KBM-7 (cell line): ENCODE measurements at regions not wholly inside any gene's neighbourhood (a gene's known extent, or its start where the extent isn't known, plus 50 kb on each side); places are given as distances from the start of the nearest gene placed in this dataset.

ENCODE experiments used
- DNase-seq: peaks from one replicate; pipeline ENCODE4 v3.0.0-alpha.2; 2015
- in situ Hi-C: fragments of 300-500 bp; cut with MboI; formaldehyde crosslinking; loops from 2 replicates; pipeline ENCODE4 v1.14.3; 2020; ENCODE audit warnings: low sequenced_read_pairs, low pct_unique_long_range_greater_than_20kb, mixed read lengths

DNA sequence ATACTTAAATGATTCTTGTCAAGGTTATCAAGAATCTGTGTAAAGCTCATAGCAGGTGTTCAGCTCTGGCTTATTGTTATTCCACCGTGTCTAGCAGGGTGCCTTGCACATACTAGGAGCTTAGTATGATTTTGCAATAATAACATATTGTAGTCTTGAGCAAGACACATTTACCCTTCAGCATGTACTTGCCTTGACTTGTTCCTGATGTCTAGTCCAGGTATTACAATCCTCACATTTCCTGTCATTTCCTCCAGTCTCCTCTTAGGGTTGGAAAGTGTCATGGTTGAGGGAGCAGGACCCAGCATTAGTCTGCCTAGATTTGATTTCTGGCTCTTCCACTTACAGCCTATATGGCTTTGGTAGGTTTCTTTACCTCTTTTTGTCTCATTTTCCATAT lies 246.1 kb downstream of the RAD51AP2 start:
- DNase-seq = no peak
- in situ Hi-C loops = no loop called here

DNA sequence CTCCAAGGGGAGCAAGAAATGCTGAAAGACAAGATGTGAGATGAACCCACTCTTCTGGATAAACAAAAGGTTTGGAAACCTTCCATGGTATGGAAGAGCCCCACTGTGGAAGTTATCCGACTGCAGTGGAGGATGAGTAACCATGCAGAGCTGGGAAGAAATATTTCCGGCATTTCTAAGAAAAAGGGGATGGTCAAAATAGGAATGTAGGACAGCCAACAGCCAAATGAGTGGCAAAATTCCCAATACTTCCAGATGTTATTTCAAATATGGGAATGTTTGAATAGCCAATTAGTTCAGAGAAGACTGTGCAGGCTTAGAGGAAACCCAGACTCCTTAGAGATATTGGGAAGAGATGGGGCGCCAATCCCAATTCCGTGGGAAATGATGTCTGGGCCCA lies 246.8 kb downstream of the RAD51AP2 start:
- in situ Hi-C loops = no loop called here
- DNase-seq = no peak

DNA sequence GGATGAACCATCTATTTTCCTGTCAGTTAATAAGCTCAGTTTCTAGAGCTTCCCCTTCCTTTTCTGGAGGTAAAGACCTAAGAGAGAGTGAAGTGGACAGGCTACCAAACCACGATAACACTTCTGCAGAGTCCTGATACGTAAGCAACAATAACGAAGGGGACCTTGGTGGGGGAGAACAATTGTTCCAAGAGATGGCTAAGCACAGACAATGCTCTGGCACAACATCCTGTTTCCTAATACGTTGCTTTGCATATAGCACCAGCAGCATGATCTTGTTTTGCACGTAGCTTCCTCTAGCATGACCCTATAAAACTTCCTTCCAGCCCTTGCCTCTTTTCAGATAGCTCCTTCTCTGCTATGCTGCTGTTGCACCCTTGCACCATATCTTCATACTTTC lies 247.3 kb downstream of the RAD51AP2 start:
- in situ Hi-C loops = no loop called here
- DNase-seq = no peak

DNA sequence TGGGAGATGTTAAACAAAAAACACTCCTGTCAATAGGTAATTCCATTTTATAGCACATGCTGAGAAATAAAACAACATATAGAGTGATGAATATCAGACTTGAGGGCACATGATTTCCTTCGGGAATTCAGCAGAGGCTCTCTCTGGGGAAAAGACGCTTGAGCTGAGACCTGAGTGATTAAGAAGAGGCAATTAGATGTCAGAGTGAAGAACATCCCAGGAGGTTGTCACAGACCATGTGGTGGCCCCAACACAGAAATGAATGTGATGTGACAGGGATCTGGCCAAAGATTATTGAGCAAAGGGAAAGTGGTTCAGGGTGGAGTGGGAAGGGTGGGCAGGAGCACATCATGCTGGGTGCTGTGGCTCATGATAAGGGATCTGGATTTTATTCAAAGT lies 254.7 kb downstream of the RAD51AP2 start:
- in situ Hi-C loops = no loop called here
- no peak for DNase-seq

DNA sequence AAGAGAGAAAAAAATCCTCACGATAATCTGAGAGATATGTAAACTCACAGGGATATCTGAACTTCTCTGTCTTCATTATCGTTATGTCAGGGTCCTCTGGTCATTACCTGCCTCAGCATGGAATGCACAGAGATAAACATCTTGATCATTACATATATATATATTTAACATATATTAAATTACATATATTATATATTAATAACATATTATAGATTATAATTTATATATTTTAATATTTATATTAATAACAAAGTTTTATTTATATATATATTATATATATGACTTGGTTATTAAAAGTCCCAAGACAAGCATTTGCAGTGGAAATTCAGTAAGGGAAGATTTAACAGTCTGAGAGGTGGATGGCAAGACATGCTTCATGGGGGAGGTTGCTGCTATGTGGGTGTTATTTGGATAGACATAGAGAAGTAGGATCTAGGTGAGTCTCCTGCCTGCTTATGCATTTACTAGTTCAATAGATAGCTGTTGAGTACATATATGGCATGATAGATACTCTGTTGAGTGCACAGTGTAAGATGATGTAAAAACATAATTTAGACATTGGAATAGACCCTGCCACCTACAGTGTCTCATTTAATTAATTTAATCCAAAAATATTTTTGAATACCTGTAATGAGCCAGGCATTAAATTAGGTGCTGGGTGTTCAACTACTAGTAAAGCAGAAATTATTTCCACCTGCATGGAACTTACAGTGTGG lies 255.2 kb downstream of the RAD51AP2 start:
- in situ Hi-C loops = no loop called here
- no peak for DNase-seq

DNA sequence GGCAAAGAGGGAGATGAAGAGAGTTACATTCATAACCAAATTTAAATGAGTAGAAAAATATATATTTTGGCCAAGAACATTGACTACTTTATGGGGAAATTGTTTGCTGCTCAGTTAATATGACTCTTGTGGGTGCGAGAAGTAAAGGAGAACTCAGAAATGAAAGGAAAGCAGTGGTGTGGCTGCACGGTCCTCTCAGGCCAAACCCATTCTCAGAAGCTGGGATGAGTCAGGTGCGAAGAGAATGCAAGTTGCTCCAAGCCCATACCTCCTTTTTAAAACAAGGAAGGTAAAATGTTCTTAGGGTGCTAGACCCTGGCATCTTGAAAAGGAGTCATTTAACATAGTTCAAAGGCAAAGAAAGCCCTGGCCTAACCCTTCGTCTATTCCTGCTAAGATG lies 258.6 kb downstream of the RAD51AP2 start:
- DNase-seq = no peak
- in situ Hi-C loops = no loop called here

DNA sequence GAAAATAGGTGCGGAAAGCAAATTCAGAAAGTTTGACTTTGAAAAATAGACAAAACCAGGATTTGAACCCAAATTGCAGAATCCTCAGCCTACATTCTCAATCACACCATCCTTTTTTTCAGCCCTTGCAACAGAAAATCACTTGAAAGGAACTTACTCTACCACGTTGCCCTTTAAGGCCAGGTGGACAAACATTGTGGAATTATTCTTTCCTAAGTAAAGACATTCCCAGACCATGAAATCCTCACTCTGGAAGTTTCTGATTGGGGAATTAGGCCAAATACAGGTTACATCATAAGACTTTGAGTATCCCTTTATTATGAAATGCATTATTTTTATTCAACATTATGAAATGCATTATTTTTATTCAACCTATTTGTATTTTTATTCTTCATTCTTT lies 259.4 kb downstream of the RAD51AP2 start:
- in situ Hi-C loops = no loop called here

DNA sequence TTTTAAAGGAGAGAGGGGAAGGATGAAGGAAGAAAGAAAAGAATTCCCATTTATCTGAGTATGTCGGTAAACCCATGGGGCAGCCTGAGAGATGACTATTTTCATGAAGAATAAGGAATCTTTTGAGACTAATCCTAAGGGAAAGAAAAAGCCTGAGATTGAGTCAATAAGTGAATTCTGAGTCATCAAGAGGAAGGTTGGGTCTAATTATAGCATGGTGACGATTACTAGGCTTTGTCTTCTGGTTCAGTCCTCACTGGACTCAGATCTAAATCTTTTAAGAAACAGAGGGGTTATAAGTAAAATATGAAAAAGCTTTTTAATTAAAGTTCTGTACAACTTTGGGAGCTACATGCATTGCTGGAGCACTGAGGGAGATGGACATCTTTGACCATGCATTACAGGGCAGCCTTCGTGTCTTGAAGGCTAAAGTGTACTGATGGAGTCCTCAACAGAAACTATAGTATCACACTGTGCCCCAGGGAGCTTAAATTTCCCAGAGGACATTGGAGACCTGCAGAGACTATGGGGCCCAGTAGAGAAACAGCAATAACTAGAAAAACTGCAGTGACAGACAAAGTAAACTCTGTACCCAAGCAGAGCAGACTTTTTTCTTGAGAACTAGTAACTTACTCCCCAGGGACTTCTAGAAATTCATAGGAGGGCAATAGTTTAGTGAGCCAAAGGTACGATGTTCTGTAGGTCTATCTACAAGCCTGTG lies 260.9 kb downstream of the RAD51AP2 start:
- in situ Hi-C loops = no loop called here
- no peak for DNase-seq

More for the DNA sequence above, 259.4 kb downstream of the RAD51AP2 start:
- DNase-seq = no peak

DNA sequence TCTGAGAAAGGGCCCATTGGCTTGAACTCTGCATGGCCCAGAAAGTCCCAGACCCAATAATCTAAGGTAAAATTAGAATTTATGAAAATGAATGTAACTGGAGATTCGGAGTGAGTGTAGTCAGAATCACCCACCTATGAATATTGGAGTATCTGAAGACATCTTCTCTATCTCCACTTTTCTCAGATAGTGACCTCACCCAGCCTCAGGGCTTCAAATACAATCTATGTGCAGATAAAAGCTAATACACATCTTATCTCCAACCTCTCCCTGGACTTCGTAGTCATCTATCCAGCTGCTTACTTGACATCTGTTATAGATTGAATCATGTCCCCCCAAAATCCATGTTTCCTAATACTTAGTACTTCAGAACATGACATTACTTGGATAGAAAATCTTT lies 263.2 kb downstream of the RAD51AP2 start:
- in situ Hi-C loops = no loop called here
- no peak for DNase-seq

DNA sequence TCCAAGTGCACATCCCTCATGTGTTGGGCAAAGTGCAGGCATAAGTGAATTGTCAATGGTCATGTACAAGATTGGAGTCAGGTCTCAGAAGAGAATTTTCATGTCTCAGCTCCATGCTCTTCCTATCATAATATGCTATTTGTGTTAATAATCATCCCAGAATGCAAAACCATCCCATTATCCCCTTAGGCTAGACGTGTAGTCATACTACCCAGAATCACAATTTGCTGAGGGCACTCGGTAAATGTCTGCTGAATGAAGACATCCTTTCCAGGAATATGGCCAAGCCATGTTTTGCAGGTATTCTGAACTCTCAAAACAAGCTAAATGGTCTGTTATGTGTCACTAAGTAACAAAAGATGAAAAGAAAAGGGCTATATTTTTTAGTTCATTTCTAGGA lies 263.8 kb downstream of the RAD51AP2 start:
- in situ Hi-C loops = no loop called here
- no peak for DNase-seq

DNA sequence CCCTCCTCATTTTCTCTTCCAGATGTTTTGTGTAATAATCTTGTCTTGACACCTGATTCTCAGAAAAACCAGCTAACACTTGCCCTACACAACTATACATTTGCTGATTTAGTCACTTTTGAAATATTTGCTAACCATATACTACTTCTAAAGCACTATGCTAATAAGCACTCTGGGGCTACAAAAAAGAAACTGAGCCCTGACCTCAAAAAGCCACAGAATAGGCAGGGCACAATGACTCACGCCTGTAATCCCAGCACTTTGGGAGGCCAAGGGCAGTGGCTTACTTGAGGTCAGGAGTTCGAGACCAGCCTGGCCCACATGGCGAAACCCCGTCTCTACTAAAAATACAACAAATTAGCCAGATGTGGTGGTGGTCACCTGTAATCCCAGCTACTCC lies 266.0 kb downstream of the RAD51AP2 start:
- in situ Hi-C loops = no loop called here

DNA sequence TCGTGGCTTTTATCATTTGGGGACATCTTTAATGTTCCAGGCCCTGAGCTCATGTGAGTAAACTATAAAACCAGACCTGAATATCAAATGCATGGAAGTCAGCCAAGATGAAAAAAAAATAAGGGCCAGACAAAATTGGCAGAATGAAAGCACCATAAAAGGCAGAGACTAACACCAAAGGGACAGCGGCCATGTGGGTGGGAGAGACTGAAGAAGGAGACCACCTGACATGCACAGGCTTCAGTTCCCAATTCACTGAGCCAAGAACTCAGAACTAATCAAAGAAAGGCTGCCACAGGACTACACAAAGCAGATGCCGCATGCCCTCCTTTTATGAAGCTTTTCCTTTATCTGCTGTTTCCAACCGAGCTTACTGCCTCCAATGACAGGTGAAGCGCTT lies 267.1 kb downstream of the RAD51AP2 start:
- no peak for DNase-seq
- in situ Hi-C loops = no loop called here

More for the DNA sequence above, 266.0 kb downstream of the RAD51AP2 start:
- DNase-seq = no peak

DNA sequence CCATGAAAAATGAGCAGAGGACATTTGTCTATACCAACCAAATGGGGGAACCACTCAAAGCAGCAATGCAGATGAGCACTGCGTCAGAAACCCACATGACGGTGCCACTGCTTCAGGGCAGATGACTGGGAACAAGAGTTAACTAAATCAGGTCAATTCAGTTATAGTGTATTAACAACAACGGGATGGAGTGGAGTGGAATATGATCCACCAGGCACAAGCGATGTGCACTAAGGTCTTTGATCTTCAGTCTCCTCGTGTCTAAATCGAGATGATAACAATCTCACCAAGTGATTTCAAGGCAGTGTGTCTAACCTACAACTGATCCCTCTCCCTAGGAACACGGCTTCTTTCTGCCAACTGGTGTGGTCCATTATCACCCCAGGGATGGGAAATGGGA lies 269.0 kb downstream of the RAD51AP2 start:
- DNase-seq = no peak
- in situ Hi-C loops = no loop called here

DNA sequence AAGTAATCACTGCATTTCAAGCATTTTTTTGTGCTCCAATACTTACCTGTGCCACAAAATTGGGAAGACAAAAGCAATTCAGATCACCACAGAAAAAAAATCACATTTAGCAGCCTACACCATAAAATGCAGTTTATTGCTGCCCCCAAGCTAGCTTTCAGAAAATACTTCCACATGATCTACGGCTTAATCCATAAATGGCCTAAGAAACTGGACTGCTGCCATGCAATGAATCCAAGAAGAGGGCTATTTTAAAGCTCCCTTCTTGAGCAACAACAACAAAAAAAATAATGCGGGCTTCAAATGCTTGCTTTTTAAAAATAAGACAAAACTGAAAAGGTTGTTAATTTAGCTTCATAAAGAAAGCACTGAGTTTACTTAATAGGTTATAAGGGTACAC lies 272.3 kb downstream of the RAD51AP2 start:
- in situ Hi-C loops = no loop called here
- DNase-seq = no peak

DNA sequence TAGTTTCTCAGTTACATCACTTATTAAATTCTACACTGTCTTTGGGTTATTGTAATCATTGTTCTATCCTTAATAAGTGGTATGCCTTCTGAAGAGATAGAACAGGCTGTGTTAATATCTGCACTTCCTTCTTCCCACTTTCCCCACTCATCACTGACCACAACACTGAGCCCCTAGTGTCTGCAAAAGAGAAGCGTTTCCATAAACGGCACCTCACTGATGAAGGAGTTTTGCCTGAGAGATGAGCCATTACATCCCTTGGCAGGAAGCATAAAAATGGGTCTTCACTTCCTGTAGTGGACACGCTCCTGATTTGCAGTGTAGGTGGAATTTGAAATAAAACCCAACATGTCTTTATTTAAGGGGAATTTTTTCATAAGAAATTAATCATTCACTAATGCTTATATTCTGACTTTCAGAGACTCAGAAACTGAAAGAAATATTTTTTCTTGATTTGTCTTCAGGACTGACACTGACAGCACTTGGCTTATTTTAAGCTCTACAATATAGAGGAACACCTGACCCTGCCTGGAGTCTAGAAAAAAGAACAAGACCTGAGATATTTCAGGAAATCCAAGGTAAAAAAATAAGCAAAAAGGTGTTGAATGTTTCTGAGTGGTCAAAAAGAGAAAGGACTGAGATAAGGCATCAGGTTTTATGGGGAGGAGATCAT lies 275.3 kb downstream of the RAD51AP2 start:
- in situ Hi-C loops = no loop called here
- no peak for DNase-seq

DNA sequence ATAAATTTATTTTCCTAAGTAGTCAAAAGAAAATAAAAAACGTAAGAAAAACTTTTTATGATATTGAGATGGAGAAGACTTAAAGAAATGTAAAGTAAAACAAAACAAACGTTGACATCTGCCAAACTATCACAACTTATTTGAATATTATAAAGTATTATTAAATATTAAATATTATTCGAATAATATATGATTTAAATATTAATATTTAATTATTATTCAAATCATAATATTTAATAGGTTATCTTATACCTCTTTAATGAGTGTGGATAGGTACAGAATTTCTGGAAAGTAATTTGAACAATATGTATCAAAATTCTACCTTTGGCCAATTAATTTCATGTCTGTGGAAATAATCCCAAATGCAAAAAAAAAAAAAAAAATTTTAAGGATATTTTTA lies 278.7 kb downstream of the RAD51AP2 start:
- DNase-seq = no peak
- in situ Hi-C loops = no loop called here

DNA sequence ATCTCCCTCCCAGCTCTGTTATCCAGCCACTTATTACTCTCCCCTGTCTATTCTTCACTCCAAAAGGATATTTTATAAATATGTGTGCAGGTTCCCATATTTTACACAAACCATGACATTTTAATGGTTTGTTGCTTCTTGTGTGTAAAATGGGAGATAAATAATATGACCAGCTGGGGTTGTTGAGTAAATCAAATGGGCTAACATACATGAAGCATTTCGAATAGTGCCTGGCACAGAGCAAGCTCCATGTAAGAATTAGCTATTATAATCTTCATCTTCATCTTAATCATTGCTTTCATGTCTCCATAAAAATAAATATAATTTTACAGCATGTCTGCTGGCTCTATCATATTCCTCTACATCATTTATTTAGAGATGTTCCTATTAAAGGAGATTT lies 283.1 kb downstream of the RAD51AP2 start:
- no peak for DNase-seq
- in situ Hi-C loops = no loop called here

DNA sequence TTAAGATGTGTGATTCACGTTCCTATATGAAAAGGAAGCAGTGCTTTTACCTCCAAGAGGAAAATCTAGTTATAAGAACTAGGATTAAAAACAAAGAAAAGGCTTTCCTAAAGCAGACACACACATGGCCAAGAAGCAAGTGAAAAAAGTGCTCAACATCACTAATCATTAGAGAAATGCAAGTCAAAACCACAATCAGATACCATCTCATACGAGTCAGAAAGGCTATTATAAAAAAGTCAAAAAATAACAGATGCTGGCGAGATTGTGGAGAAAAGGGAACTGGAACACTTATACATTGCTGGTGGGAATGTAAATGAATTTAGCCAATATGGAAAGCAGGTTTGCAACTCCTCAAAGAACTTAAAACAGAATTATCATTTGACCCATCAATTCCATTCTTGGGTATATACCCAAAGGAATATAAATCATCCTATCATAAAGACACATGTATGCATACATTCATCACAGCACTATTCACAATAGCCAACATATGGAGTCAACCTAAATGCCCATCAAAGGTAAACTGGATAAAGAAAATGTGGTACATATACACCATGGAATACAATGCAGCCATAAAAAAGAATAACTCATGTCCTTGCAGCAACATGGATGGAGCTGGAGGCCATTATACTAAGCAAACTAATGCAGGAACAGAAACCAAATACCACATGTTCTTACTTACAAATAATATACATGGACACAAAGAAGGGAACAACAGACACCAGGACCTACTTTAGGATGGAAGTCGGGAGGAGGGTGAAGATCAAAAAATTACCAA lies 285.3 kb downstream of the RAD51AP2 start:
- in situ Hi-C loops = no loop called here
- DNase-seq = no peak

DNA sequence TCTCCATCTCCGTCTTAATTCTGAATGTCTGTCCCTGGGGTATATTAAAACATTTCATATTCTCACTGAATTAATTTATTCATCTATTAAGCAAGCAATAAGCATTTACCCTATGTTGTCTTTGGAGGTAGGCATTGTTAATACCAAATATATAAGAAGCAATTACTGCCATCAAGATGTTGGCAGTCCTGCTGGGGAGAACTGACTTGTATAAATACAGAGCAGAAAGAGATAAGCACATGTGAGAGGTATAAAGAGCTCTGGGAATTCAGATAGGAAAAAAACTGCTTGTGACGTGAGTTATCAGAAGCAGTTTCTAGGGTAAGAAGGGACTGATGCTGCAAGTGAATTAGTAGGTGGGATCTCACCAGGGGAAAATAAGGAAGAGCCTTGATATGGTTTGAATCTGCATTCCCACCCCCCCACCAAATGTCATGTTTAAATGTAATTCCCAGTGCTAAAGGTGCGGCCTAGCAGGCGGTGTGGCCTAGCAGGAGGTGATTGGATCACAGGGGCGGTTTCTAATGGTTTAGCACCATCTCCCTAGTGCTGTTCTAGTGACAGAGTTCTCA lies 286.8 kb downstream of the RAD51AP2 start:
- in situ Hi-C loops = no loop called here
- no peak for DNase-seq
